ENCODE measurements at regions not wholly inside any gene's neighbourhood (a gene's known extent, or its start where the extent isn't known, plus 50 kb on each side); places are given as distances from the start of the nearest gene placed in this dataset.
A peak's percentile ranks its signal among the peaks of the same experiment; 100 is the strongest.

DNA sequence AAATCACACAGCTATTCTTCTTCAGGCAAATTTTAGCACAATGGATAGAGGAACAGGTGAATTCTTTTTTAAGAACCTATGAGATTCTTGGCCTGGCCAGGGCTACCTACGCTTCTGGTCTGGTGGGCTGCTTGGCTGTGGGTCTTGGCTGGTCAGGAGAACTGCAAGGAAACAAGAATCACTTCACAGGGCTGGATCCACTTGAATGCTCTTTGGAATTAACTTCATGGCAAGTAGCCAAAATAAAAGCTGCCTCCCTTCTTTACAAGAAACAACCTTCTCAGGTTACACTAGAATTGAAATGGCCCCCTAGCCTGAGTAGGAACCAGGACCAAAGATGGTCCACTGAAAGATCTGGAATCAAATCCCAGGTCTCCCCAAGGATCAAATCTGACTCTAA lies 519.1 kb downstream of the IQCM start:
- no peak for DNase-seq

DNA sequence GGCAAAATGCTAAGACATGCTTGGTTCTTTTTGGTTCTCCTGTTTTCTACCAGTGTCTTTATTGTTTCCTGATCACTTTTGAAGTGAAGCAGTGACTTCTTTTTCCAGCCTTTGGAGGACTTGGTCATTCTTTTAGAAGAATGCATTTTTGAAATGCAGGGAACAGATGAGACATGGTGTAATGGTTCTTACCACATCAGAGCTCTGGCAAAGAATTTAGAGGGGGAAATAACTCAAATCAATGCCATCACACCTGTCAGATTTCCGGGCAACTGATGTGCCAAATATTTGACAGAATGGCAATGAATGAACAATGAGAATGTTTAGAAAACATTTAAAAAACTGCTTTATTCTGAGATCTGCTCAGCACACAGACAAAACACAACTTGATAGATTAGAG lies 519.6 kb downstream of the IQCM start:
- no peak for DNase-seq

DNA sequence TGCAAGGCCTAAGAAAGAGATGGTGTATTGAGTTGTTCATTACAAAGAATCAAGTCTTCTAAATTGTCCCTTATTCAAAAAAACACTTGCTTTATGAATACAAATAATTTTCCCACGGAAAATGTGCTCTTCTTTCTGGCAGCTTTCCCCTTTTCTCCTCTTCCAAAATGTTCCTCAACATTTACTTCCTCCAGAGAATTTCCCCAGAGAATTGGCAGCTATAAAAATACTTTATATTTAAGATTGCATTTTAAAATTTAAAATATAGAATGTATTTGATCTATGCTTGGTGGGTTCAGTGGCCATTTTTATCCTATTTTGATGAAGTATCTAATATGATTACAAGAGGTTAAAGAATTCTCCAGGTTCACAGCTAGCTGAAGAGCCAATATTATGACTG lies 521.0 kb downstream of the IQCM start:
- no peak for DNase-seq

DNA sequence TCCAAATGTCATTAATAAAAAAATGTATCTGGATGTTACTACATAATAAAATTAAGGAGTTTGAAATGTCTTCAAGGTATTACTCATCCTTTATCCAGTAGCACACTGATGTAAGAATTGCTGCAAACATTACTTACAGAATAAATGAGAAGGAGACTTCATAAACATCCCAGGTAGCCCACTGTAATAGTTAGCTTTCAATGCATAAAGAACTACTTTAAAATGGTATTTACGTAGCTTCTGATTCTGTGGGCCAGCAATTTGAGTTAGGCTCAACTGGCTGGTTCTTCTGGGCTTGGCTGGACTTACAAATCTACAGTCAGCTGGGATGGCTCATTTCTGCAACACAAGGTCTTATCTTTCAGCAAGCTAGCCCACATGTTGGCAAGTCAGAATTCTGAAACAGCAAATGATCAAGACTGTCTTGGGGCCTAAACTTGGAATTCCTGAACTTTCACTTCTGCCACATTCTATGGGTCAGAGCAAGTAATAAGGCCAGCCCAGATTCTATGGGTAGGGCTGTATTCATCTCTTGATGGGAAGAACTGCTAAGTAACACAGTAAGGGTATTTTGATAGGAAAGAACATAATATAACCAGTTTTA lies 522.5 kb downstream of the IQCM start:
- DNase-seq = no peak

DNA sequence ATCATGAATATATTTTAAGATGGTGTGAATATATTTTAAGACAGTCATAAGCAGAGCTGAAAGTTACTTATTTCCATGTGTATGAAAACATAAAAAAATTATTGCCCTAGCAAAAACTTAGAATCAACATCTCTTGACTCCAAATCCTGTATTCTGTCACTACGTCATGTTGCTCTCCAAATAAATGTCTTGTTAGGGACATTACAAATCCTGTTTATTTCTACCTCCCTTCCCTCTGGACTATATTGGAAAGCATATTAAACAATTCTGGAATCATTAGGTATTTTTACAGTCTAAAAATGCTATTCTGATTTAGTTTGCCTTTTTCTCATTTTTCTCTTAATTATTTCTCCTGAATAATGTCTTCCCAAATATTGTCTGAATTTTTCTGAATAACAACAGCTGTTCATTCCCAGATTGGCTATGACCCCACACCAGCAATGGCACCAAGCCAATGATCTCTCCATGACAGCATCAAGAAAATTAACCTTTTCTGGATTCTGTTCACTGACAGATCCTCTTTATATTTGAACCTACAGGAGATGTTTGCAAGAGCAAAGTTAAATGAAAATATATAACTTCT lies 523.1 kb downstream of the IQCM start:
- DNase-seq = no peak

DNA sequence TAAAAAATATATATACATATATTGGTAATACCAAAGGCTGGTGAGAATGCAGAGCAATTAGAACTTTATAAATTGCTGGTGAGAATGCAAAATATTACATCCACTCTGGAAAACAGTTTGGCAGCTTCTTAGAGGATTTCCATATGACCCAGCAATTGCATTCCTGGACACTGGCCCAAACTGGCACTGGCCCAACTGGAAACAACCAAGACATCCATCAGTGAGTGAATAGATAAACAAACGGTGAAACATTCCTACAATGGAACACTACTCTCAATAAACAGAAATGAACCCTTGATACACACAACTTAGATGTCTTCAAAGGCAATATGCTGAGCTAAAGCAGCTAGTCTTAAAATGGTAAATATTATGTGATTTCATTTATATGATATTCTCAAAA lies 524.2 kb downstream of the IQCM start:
- no peak for DNase-seq

DNA sequence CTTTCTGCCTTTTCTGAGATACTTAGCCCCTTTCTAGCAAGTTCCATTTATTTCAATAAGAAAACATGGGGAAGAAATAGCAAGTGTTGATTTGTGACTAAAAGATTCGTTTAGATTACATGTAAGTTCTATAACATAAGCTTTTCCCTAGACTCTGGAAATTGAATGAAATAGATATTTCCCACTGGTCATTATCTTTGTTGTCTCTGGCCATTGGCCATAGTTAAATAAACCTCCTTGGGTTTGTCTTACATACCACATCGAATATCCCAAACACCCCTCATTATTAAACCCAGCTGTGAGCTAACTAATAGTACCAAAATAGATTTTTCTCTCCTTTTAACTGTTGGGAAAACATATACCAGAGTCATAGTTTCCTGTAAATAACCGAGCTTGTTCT lies 534.8 kb downstream of the IQCM start:
- DNase-seq = no peak

DNA sequence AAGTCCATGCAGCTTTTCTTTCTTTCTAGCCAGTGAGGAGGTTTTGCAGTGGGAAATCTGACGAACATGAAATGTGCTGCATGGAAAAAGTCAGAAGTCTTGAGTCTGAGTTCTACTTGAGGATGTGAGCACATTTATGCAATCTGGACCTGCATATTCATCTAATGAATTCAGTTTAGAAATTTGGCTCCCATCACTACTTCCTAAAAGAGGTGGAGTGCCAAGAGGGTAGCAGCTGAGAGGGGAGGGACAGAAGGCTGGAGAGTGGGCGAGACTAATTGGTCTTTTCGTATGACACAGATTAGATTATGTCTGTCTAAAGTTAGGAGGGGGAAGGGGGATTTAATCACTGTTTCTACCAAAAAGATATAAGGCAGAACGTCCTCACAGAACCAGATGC lies 535.9 kb downstream of the IQCM start:
- DNase-seq = no peak

DNA sequence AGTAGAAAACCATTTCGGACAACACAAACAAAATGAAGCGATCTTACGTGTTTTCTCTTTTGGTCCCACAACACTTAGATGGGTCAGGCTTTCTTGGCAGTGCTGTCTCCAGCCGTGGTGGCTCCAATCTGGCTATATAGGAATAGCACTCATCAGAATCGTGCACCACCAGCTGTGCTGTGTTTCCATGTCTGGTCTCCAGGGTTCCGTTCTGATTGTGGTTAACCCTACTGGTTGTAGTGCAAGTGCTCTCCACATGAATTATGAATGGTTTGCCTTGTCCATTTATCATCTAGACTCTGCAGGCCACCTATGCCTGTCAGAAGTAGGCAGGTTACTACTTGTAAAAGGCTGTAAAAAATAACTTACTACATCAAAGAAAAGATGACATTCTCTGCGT lies 536.3 kb downstream of the IQCM start:
- DNase-seq = no peak

DNA sequence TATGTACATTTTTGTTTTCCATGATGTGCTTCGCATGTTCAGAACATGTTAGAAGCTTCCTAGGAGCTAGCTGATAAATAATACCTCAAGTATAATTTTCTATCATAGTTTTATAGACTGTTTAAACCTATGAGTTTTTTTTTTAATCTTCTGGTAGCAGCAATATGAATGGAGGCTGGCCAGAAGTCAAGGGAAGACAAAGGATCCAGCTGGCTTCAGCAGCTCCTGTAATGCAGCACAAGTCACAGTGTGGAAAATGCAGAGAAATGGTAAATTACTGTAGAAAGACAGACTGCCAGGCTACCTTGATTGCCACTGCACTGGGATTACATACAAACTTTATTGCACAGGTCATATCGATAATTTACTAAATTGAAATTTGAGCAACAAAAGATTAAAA lies 537.9 kb downstream of the IQCM start:
- DNase-seq = no peak

DNA sequence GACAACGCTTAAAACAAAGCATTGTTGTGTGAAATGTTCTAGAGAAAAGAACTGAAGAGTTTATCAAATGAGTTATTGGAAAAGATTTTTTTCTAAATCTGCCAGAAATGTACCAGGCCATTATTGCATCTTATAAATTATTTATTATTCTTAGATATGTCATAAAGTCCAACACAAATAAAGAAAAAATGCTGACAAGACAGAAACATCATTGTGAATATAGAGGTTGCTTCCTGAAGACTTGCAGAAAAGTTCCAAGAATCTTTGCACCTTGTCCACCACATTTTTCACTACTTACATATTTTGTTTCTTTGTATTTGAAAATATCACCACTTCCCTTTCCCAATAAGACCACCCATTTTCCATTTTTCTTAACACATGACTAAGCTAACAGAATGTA lies 545.8 kb downstream of the IQCM start:
- DNase-seq = no peak

DNA sequence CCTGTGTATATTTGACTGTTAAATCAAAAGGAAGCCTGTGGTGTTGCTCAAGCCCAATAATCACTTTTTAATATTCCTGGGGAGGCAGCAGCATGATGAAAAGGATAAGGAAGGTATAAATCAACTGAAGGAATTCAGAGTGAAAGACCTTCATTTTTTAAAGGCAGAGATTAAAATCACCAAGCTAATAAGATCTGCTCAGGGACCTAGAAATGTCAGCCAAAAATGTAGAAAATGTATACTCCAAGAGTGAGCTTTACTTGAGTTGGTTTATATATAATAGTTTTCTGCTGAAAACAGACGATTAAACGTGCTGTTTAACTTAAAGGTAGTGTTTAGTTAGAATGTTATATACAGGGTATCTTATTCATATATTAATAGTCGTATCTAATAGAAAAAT lies 549.3 kb downstream of the IQCM start:
- DNase-seq = no peak

DNA sequence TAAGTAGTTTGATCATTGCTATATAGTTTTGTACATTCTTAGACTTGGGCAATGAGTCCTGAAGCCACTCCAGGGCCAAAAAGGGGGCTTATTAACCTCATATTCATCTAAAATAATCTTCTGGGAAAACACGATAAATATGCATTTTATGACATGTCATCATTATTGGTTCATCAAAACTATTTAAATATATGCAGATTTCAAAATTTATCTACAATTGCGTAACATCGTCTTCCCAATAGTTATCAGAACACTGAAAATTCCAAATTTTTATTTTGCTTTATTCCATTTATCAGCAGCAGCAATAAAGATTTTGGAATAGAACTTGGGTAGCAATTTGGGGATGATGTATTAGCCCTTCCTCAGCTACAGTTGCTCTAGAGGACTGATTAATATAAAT lies 550.0 kb downstream of the IQCM start:
- DNase-seq = no peak

DNA sequence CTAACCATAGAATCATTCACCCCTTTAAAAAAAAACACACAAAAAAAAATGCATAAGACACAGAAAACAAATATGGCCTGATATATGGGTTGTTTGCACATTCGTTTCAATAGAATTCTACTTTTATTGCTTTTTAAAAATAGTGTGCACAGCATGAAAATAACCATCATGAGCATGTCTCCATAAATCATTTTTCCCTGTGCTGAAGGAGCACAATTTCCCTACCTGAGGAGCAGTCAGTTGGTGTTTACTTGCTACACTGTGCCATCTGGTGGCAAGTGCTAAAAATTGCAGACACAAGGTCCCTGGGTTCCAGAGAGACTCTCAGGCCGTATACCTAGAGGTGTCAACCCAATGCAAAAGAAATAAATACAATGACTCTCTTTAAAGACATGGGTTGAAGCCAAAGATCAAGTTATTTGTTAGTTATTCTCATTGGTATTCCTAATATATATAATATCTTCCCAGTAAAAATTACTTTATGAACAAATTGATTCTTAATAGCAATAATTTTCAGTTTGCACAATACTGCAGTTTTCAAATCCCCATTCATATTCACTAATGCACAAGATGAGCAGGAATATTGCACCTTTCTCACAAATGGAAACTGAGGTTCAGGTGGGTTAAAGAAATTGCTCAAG lies 551.4 kb downstream of the IQCM start:
- peak; percentile 32 for DNase-seq

DNA sequence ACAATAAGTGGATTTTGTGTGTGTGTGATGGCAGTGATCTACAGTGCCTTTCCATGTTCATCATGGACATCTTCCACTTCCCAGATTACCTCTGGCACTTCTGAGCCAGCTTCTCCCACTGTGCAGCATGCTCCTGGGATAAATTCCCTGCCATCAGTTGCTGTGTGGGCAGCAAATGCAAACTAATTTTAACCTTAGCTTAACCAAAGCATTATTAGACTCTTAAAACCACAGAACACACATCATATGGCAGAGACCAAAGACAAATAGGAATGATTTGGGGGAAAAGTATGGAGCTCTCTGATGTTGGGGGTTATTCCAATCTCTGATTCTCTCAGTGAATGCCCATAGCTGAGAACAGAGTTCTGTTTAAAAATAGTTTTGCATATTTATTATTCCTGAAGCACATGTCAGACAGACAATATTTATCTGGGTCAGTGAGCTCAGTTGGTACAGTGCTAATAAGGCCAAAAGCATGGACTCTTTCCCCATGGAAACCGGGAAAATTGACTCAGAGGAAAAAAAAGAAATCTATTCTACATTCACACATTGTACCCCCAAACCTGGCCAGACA lies 567.4 kb downstream of the IQCM start:
- DNase-seq = no peak

DNA sequence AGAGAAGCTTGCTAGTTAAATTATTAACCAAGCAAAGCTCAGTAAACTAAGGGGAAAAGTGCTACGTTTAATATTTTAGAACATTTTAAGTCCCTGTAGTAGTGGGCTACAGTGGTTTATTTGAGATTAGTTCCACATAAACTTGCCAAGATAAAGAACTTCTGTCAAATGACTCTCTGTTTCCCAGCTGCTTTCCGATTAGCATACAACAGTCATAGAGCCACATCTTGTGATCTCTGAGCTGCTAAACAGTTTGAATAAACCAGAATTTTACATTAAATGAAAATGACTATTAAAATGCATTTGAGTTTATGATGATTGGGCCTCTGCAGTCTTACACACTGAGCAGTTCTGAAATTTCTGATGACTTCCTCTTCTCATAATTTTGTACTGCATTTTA lies 568.5 kb downstream of the IQCM start:
- DNase-seq = no peak

DNA sequence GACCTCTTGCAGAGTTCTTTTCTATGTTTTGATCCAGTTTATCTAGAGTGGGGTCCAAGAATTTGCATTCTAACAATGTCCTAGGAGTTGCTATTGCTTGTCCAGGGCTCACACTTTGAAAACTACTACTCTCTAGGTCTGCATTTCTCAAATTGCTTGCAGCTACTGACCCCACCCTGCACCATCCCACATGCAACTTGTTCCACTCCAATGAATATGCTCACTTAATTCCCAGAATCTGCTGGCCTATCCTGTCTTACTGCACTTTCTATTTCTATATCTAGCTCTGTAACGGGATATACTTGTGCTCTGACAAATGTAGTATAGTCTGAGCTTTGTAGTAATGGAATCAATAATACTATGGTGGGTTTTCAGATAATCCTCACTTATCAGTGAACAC lies 570.3 kb downstream of the IQCM start:
- no peak for DNase-seq

DNA sequence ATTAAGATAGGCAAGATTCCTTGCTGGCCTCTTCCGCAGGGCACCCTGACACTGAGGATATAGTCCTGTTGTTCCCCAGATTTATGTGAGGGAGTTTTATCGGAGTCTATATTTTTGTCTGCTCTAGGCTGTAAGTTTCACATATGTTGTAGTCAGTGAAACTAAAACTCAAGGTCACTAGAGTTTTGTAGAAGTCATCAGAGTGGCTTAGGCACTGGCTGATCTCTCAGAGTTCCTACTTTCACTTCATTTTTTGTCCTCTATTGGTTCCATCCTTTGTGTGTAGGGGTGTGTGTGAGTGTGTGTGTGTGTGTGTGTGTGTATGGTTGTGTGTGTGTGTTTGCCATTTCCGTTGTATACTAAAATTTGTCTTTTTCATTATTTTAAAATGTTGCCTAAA lies 577.5 kb downstream of the IQCM start:
- no peak for DNase-seq

DNA sequence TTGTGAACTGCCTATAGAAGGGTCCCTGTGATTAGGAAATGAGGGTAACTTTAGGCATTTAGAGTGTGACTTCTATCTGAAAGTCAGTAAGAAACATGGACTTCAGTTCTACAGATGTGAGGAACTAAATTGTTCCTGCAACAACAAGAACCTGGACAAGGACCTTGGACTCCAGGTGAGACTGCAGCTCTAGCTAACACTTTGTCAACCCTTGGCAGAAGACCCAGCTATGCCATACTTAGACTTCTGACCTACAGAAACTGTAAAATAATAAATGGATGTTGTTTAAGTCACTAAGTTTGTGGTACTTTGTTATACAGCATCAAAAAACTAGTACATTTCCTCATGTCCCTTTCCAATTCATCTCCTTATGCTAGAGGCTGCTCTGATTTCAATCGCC lies 580.8 kb downstream of the IQCM start:
- DNase-seq = no peak

DNA sequence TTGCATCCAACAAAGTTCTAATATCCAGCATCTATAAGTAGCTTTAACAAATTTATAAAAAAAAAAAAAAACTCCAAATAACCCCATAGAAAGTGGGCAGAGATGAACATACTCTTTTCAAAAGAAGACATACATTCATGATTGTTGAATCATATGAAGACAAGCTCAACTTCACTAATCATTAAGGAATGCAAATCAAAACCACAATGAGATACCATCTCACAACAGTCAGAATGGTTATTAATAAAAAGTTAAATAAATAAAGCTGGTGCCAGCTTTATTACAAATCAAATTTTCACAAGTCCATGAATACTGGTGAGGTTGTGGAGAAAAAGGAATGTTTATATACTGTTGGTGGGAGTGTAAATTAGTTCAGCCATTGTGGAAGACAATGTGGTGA lies 592.0 kb downstream of the IQCM start:
- DNase-seq = no peak

DNA sequence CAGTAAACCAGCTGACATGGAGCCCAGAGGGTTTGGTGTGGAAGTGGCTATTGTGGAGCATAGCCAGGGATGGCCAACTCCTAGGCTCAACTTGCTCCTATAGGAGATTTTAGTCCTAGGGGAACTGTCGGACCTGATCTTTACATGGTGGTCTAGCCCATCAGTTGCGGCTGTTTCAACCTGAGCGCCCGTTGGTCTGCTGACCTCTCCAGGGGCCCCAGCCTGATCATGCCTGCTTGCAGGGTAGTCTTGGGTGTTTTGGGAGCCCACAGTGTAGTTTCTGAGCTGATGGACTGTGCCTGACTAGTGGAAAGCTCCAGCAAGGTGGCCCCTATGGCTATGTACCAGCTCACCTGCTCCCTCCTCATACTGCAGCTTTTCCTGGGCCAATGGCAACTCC lies 597.0 kb downstream of the IQCM start:
- no peak for DNase-seq

DNA sequence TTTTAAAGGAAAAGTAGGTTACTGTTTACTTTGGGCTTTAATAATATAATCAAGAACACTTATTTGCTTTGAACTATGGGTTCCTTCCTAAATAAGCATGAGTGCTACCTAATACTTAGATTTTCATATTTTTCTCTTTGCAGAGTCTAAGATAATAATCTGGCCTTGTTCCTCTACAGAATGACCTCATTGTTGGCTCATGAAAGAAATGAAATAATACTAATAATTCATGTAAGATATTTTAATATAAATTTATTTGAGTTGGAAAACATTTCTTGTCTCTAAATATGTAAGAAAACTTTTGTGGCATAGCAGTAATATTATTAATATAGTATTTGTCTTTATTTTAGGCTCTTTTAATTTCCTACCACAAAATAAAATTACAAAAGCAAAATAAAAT lies 601.3 kb downstream of the IQCM start:
- no peak for DNase-seq

DNA sequence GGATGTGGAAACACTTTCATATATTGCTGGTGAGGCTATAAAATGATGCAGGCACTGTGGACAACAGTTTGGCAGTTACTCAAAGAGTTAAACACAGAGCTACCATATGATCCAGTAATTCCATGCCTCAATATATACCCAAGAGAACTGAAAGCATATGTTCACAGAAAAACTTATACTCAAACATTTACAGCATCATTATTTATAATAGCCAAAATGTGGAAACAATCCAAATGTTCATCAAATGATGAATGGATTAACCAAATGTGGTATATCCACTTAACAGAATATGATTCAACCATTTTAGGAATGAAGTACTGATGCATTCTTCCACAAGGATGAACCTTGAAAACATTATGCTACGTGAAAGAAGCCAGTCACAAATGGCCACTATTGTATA lies 603.8 kb downstream of the IQCM start:
- no peak for DNase-seq

DNA sequence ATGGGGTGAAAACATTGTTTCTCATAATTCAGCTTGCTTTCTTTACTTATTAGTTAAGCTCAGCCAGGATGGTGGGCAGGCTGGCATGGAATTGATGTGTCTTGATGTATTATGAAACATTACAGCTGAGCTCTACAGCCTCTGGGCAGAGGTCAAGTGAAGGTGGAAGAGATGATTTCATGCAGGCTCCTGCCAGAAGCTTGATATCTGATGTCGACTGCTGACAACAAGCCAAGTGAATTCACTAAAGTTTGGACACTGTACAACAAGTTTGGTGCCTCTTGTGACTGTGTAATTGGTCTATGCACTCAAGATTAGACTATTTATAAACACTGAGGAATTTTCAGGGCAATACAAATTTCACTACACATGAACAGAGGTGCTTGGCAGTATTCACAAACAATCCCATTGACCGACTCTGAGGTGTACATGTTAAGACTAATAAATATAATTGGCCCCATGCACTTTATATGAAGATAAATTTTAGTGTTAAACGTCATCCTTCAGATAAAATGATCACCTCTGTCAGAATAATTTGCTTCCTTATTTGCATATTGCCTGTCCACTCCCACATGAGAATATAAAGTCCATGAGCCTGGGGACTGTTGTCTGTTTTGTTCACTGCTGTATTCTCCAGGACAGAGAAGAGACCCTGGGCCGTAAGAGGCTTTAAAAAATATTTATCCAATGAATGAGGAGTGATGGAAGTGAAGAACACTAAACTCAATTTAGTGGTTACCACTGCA lies 612.2 kb downstream of the IQCM start:
- DNase-seq = no peak
